ENCODE measurements at regions not wholly inside any gene's neighbourhood (a gene's known extent, or its start where the extent isn't known, plus 50 kb on each side); places are given as distances from the start of the nearest gene placed in this dataset.

- TF ChIP-seq E2F4 (CRISPR knock-in tag; IDR thresholded peaks at IDR 0.05; ENCODE audit: borderline replicate concordance, low read depth) (no peak), JUN (CRISPR knock-in tag; IDR thresholded peaks at IDR 0.05) (no peak), FOXP4 (CRISPR knock-in tag; IDR thresholded peaks at IDR 0.05) (no peak), AFF4 (CRISPR knock-in tag; IDR thresholded peaks at IDR 0.05; ENCODE audit: borderline replicate concordance) (no peak), GABPB1 (CRISPR knock-in tag; IDR thresholded peaks at IDR 0.05) (no peak), ELF4 (CRISPR knock-in tag; IDR thresholded peaks at IDR 0.05; ENCODE audit: low read depth) (no peak), CTCF (IDR thresholded peaks at IDR 0.05) (no peak), USF2 (CRISPR knock-in tag; IDR thresholded peaks at IDR 0.05) (no peak), ZBTB21 (CRISPR knock-in tag; IDR thresholded peaks at IDR 0.05; ENCODE audit: borderline replicate concordance) (no peak), ZNF263 (CRISPR knock-in tag; IDR thresholded peaks at IDR 0.05; ENCODE audit: low read depth) (no peak), MAX (CRISPR knock-in tag; IDR thresholded peaks at IDR 0.05) (no peak)
Measured at GRCh38 chr12:16854465-16854864, 248.5 kb upstream of the LMO3 start.
